GM12878 (cell line): ENCODE measurements at regions not wholly inside any gene's neighbourhood (a gene's known extent, or its start where the extent isn't known, plus 50 kb on each side); places are given as distances from the start of the nearest gene placed in this dataset.

Experiments used
- ATAC-seq: fragments of 200-7000 bp; cut with Tn5 transposase; 3 replicates; pipeline ENCODE4 v1.9.1; 2020; ENCODE audit warnings: mild to moderate bottlenecking, moderate library complexity
- BruUV-seq: library from RNA; stranded (reverse); fragments of 400-500 nt; replicated peaks from 2 replicates; lab custom pipeline; 2021; lab: Mats Ljungman, UMichigan
- CTCF ChIA-PET: fragments of 300-600 bp; sonication (Branson Sonifier 250); formaldehyde crosslinking; extraction: SDS; loops from one replicate; lab custom pipeline; 2021; ENCODE audit warnings: inconsistent platforms; lab: Yijun Ruan, JAX
- POLR2A ChIA-PET: fragments of 350-600 bp; formaldehyde crosslinking; extraction: SDS; loops from one replicate; lab custom pipeline; 2021; ENCODE audit warnings: inconsistent platforms; lab: Charles Lee
- RAD21 ChIA-PET: fragments of 300-600 bp; sonication (Branson Sonifier 250); formaldehyde crosslinking; loops from one replicate; lab custom pipeline; 2023; ENCODE audit warnings: antibody characterized with exemption; ENCODE audit not compliant: unreplicated experiment; lab: Charles Lee
- SMC1A ChIA-PET: fragments of 300-600 bp; sonication (Branson Sonifier 250); formaldehyde crosslinking; loops from one replicate; lab custom pipeline; 2023; ENCODE audit not compliant: unreplicated experiment, uncharacterized antibody; lab: Charles Lee
- DNase-seq: peaks from one replicate; pipeline ENCODE4 v3.0.0-alpha.2; 2011; ENCODE audit warnings: low read depth, low spot score
- FAIRE-seq: peaks from 3 replicates; lab custom pipeline; 2011; peaks lifted over from hg19 to GRCh38; lab: Jason Lieb, UNC
- H2AFZ ChIP-seq: 2 replicates; pipeline ENCODE4 v1.6.0; 2011; ENCODE audit warnings: low read depth, low read length, control low read depth; ENCODE audit not compliant: control insufficient read depth
- H3K27ac ChIP-seq: 2 replicates; pipeline ENCODE4 v1.5.1; 2011; ENCODE audit warnings: control low read depth; ENCODE audit not compliant: control insufficient read depth, insufficient read depth
- H3K27me3 ChIP-seq, 2 experiments: replicated peaks in 1 of 2; 2 replicates each; pipeline versions ENCODE4 v1.6.0 to v1.6.1; 2011; ENCODE audit warnings: low read length in 1 of 2; ENCODE audit not compliant: control insufficient read depth in 2 of 2, insufficient read depth in 2 of 2
- H3K36me3 ChIP-seq, 2 experiments: 2 replicates each; pipeline ENCODE4 v1.5.1; 2011; ENCODE audit warnings: low read length in 1 of 2; ENCODE audit not compliant: control insufficient read depth in 2 of 2, insufficient read depth in 2 of 2
- H3K4me1 ChIP-seq: 2 replicates; pipeline ENCODE4 v1.6.1; 2011; ENCODE audit warnings: mild to moderate bottlenecking, low read length, moderate library complexity, mixed read lengths; ENCODE audit not compliant: control insufficient read depth, insufficient read depth
- H3K4me2 ChIP-seq: 2 replicates; pipeline ENCODE4 v1.6.0; 2011; ENCODE audit warnings: control low read depth; ENCODE audit not compliant: control insufficient read depth, insufficient read depth
- H3K4me3 ChIP-seq: fragments of 200-600 bp; sonication (generic); 2 replicates; pipeline ENCODE4 v1.5.1; 2016
- H3K79me2 ChIP-seq: 2 replicates; pipeline ENCODE4 v1.6.0; 2011; ENCODE audit warnings: low read length; ENCODE audit not compliant: control insufficient read depth, insufficient read depth
- H3K9ac ChIP-seq: 2 replicates; pipeline ENCODE4 v1.8.0; 2011; ENCODE audit warnings: low read length, control low read depth, mixed read lengths; ENCODE audit not compliant: control insufficient read depth, insufficient read depth
- H3K9me3 ChIP-seq: replicated peaks from 3 replicates; pipeline ENCODE4 v1.5.1; 2011; ENCODE audit warnings: mild to moderate bottlenecking, low read length; ENCODE audit not compliant: control insufficient read depth, insufficient read depth
- H4K20me1 ChIP-seq: 2 replicates; pipeline ENCODE4 v1.6.0; 2011; ENCODE audit not compliant: control insufficient read depth, insufficient read depth
- ATF2 ChIP-seq: IDR thresholded peaks from 2 replicates; pipeline ENCODE4 v1.6.1; 2012; ENCODE audit warnings: low read length, inconsistent platforms
- CBX5 ChIP-seq: sonication (generic); IDR thresholded peaks from 2 replicates; pipeline ENCODE4 v1.6.1; 2016; ENCODE audit warnings: low read depth, moderate library complexity, mild to moderate bottlenecking, inconsistent platforms
- HDAC2 ChIP-seq: fragments of 200-600 bp; sonication (generic); IDR thresholded peaks from 2 replicates; pipeline ENCODE4 v1.6.1; 2017
- HDAC6 ChIP-seq: fragments of 200-600 bp; sonication (generic); IDR thresholded peaks from one replicate; pipeline ENCODE4 v1.8.0; 2017; ENCODE audit warnings: antibody characterized with exemption; ENCODE audit not compliant: unreplicated experiment
- IRF5 ChIP-seq: fragments of 450-650 bp; IDR thresholded peaks from 2 replicates; pipeline ENCODE4 v1.6.1; 2017; ENCODE audit warnings: borderline replicate concordance
- NFYA ChIP-seq: IDR thresholded peaks from 2 replicates; pipeline ENCODE4 v1.6.1; 2011; ENCODE audit warnings: low read depth, mild to moderate bottlenecking, low read length, improper control_type of control experiment, borderline replicate concordance
- NFYB ChIP-seq: IDR thresholded peaks from 2 replicates; pipeline ENCODE4 v1.6.1; 2011; ENCODE audit warnings: low read depth, mild to moderate bottlenecking, low read length, improper control_type of control experiment, moderate library complexity; ENCODE audit not compliant: insufficient read depth
- SMAD5 ChIP-seq: IDR thresholded peaks from 2 replicates; pipeline ENCODE4 v1.6.1; 2016; ENCODE audit warnings: antibody characterized with exemption, low read depth
- SMARCA5 ChIP-seq: fragments of 450-650 bp; IDR thresholded peaks from 2 replicates; pipeline ENCODE4 v1.6.1; 2017; ENCODE audit warnings: mild to moderate bottlenecking
- SUPT20H ChIP-seq: IDR thresholded peaks from 2 replicates; pipeline ENCODE4 v1.6.1; 2011; ENCODE audit warnings: low read depth, mild to moderate bottlenecking, low read length, moderate library complexity, borderline replicate concordance; ENCODE audit not compliant: control insufficient read depth
- ZBTB40 ChIP-seq: fragments of 450-650 bp; IDR thresholded peaks from 2 replicates; pipeline ENCODE4 v1.6.1; 2016; ENCODE audit warnings: mild to moderate bottlenecking, moderate library complexity, borderline replicate concordance
- WGBS: methylation state at CpG from one replicate; pipeline ENCODE4 v1.1.6; 2016; ENCODE audit warnings: low lambda C conversion rate; ENCODE audit not compliant: insufficient replicate concordance, insufficient coverage; ENCODE audit errors: missing lambda C conversion rate; 5-methylcytosine and 5-hydroxymethylcytosine counted together
- in situ Hi-C: fragments of 300-500 bp; cut with MboI; formaldehyde crosslinking; loops from 9 replicates; pipeline ENCODE4 v1.14.3; 2018; ENCODE audit warnings: mixed read lengths
- intact Hi-C: fragments of 100-400 bp; cut with micrococcal nuclease; formaldehyde crosslinking; loops from one replicate; pipeline ENCODE4 v1.14.2; 2022; ENCODE audit not compliant: unreplicated experiment
- TF ChIP-seq, protein P1 (sequence below): fragments of 450-650 bp; IDR thresholded peaks from 2 replicates; pipeline ENCODE4 v1.6.1; 2018; ENCODE audit warnings: mild to moderate bottlenecking, low read depth, moderate library complexity; ENCODE audit not compliant: partially characterized antibody
- TF ChIP-seq, protein P2 (sequence below): fragments of 450-650 bp; IDR thresholded peaks from 2 replicates; pipeline ENCODE4 v1.6.1; 2017; ENCODE audit warnings: mild to moderate bottlenecking, low read depth, inconsistent platforms; ENCODE audit not compliant: poor library complexity, severe bottlenecking

- intact Hi-C loops (no loop called here), in situ Hi-C loops (no loop called here)
- ATAC-seq (no peak), DNase-seq (no peak), FAIRE-seq (no peak)
- Histone ChIP-seq H3K36me3 (no peaks in the 10 kb centered on the region), H4K20me1 (no peaks in the 10 kb centered on the region), H3K4me2 (no peak overlapping the region), H3K4me3 (no peak overlapping the region), H3K79me2 (no peaks in the 10 kb centered on the region), H3K9me3 (no peaks in the 10 kb centered on the region), H3K27me3 (no peaks in the 10 kb centered on the region), H3K4me1 (no peaks in the 10 kb centered on the region), H3K27ac (no peak overlapping the region), H3K9ac (no peak overlapping the region), H2AFZ (no peak overlapping the region)
- BruUV-seq, result no TSS peak
- SMC1A ChIA-PET, result no interaction called here
- WGBS, result 12% methylated on average over 3 of the region's 3 CpGs
- CTCF ChIA-PET, result no interaction called here
- RAD21 ChIA-PET, result no interaction called here
- POLR2A ChIA-PET, result no interaction called here
- no peak for TF ChIP-seq SMARCA5
- TF ChIP-seq, protein P1, sequence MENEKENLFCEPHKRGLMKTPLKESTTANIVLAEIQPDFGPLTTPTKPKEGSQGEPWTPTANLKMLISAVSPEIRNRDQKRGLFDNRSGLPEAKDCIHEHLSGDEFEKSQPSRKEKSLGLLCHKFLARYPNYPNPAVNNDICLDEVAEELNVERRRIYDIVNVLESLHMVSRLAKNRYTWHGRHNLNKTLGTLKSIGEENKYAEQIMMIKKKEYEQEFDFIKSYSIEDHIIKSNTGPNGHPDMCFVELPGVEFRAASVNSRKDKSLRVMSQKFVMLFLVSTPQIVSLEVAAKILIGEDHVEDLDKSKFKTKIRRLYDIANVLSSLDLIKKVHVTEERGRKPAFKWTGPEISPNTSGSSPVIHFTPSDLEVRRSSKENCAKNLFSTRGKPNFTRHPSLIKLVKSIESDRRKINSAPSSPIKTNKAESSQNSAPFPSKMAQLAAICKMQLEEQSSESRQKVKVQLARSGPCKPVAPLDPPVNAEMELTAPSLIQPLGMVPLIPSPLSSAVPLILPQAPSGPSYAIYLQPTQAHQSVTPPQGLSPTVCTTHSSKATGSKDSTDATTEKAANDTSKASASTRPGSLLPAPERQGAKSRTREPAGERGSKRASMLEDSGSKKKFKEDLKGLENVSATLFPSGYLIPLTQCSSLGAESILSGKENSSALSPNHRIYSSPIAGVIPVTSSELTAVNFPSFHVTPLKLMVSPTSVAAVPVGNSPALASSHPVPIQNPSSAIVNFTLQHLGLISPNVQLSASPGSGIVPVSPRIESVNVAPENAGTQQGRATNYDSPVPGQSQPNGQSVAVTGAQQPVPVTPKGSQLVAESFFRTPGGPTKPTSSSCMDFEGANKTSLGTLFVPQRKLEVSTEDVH, result no peak
- TF ChIP-seq NFYA, result no peak
- TF ChIP-seq SUPT20H, result no peak
- TF ChIP-seq, protein P2, sequence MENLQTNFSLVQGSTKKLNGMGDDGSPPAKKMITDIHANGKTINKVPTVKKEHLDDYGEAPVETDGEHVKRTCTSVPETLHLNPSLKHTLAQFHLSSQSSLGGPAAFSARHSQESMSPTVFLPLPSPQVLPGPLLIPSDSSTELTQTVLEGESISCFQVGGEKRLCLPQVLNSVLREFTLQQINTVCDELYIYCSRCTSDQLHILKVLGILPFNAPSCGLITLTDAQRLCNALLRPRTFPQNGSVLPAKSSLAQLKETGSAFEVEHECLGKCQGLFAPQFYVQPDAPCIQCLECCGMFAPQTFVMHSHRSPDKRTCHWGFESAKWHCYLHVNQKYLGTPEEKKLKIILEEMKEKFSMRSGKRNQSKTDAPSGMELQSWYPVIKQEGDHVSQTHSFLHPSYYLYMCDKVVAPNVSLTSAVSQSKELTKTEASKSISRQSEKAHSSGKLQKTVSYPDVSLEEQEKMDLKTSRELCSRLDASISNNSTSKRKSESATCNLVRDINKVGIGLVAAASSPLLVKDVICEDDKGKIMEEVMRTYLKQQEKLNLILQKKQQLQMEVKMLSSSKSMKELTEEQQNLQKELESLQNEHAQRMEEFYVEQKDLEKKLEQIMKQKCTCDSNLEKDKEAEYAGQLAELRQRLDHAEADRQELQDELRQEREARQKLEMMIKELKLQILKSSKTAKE, result no peak
- no peak for TF ChIP-seq NFYB
- no peak for TF ChIP-seq HDAC2
- no peak for TF ChIP-seq SMAD5
- TF ChIP-seq CBX5, result no peak
- TF ChIP-seq ATF2, result no peak
- no peak for TF ChIP-seq HDAC6
- no peak for TF ChIP-seq ZBTB40
- no peak for TF ChIP-seq IRF5
These were observed 627.5 kb upstream of the TYRP1 start for GRCh38 chr9:12065686-12066085.
